GM23248 (cell line): ENCODE measurements at regions not wholly inside any gene's neighbourhood (a gene's known extent, or its start where the extent isn't known, plus 50 kb on each side); places are given as distances from the start of the nearest gene placed in this dataset.

ENCODE experiments used
- DNase-seq: peaks from one replicate; pipeline ENCODE4 v3.0.0-alpha.2; 2015
- H2AFZ ChIP-seq: fragments of 200-600 bp; sonication (generic); 2 replicates; pipeline ENCODE4 v1.6.1; 2016; ENCODE audit warnings: antibody characterized with exemption
- H3F3A ChIP-seq: fragments of 200-600 bp; sonication (generic); 2 replicates; pipeline ENCODE4 v1.6.1; 2016; ENCODE audit warnings: mild to moderate bottlenecking, antibody characterized with exemption, mixed run types; ENCODE audit not compliant: insufficient read depth
- H3K27ac ChIP-seq: fragments of 200-600 bp; sonication (generic); 2 replicates; pipeline ENCODE4 v1.5.1; 2016; ENCODE audit warnings: mild to moderate bottlenecking
- H3K27me3 ChIP-seq: fragments of 200-600 bp; sonication (generic); replicated peaks from 2 replicates; pipeline ENCODE4 v1.6.1; 2016; ENCODE audit warnings: mild to moderate bottlenecking; ENCODE audit not compliant: insufficient read depth
- H3K36me3 ChIP-seq: fragments of 200-600 bp; sonication (generic); 2 replicates; pipeline ENCODE4 v1.6.1; 2016; ENCODE audit warnings: low read depth, mild to moderate bottlenecking
- H3K4me1 ChIP-seq: fragments of 200-600 bp; sonication (generic); 2 replicates; pipeline ENCODE4 v1.6.1; 2016; ENCODE audit warnings: mild to moderate bottlenecking; ENCODE audit not compliant: insufficient read depth
- H3K4me2 ChIP-seq: fragments of 200-600 bp; sonication (generic); one replicate; pipeline ENCODE4 v1.6.1; 2016; ENCODE audit warnings: mild to moderate bottlenecking; ENCODE audit not compliant: unreplicated experiment
- H3K4me3 ChIP-seq: fragments of 200-600 bp; sonication (generic); 2 replicates; pipeline ENCODE4 v1.5.1; 2016; ENCODE audit warnings: mild to moderate bottlenecking
- H3K79me2 ChIP-seq: fragments of 200-600 bp; sonication (generic); 2 replicates; pipeline ENCODE4 v1.6.1; 2016; ENCODE audit warnings: mild to moderate bottlenecking; ENCODE audit not compliant: insufficient read depth
- H3K9ac ChIP-seq: fragments of 200-600 bp; sonication (generic); 2 replicates; pipeline ENCODE4 v1.6.1; 2016; ENCODE audit warnings: mild to moderate bottlenecking
- H3K9me2 ChIP-seq: fragments of 200-600 bp; sonication (generic); 2 replicates; pipeline ENCODE4 v1.6.1; 2016; ENCODE audit warnings: mixed run types, mild to moderate bottlenecking, moderate library complexity; ENCODE audit not compliant: insufficient read depth
- H3K9me3 ChIP-seq: fragments of 200-600 bp; sonication (generic); one replicate; pipeline ENCODE4 v1.6.1; 2017; ENCODE audit warnings: low read depth
- H4K20me1 ChIP-seq: fragments of 200-600 bp; sonication (generic); 2 replicates; pipeline ENCODE4 v1.6.0; 2016; ENCODE audit not compliant: insufficient read depth
- EZH2 ChIP-seq: fragments of 200-600 bp; sonication (generic); IDR thresholded peaks from 2 replicates; pipeline ENCODE4 v1.6.1; 2018; ENCODE audit warnings: antibody characterized with exemption, mild to moderate bottlenecking; ENCODE audit not compliant: insufficient read depth, poor library complexity, severe bottlenecking
- EZH2phosphoT487 ChIP-seq: fragments of 200-600 bp; sonication (generic); IDR thresholded peaks from 2 replicates; pipeline ENCODE4 v1.6.1; 2018; ENCODE audit warnings: antibody characterized with exemption, moderate library complexity, mild to moderate bottlenecking, low read depth; ENCODE audit not compliant: insufficient read depth
- WGBS, 2 experiments: methylation state at CpG; one replicate each; pipeline ENCODE4 v1.1.6; 2015 to 2017; ENCODE audit warnings: low lambda C conversion rate in 2 of 2, low coverage in 1 of 2; ENCODE audit errors: missing lambda C conversion rate in 2 of 2; 5-methylcytosine and 5-hydroxymethylcytosine counted together
- in situ Hi-C: fragments of 300-500 bp; cut with MboI; formaldehyde crosslinking; loops from 2 replicates; pipeline ENCODE4 v1.15.0; 2020

DNA sequence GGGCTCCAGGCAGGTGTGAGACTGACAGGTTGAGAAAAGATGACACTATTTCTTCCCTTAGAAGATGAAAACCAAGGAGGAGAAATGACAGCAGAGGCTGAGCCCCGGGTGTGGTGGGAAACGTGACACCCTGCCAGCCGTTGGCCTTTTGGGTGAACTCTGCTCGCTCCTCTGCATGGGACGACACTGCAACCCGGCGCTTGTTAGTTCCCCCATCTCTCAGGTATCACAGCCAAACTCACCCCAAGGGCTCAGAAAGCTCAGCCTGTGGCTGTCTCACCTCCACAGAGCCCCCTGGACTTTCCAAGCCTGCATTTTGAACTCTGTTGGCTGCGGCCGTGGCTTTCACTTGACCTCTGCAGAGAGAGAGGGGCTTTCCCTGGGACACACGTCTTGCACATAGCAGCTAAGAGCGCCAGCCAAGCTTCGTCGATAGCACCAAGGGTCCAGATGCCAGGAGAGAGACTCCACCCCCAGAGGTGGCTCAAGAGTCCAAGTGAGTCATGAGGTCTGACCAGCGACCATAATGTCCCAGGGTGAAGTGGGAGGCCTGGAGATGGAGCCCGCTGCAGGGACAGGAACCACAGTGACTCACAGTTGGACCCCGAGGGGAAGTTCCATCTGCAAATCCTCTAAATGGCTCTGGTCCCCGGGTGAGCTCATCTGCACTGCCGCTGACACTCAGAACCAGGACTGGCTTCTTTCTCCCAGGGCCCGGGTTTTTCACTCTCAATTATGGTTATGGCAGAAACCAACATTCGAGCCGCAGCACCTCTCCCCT, 301.9 kb downstream of the SOX9 start:
- H3K4me2 ChIP-seq = peak overlapping the region; percentile 30
- H3K9me3 ChIP-seq = no peaks in the 10 kb centered on the region
- in situ Hi-C loops = no loop called here
- no peaks in the 10 kb centered on the region for H3K9me2 ChIP-seq
- no peaks in the 10 kb centered on the region for H3K79me2 ChIP-seq
- 14 to 15% methylated on average over 21 of the region's 21 CpGs for WGBS, 2 experiments
- H3K4me3 ChIP-seq = peak overlapping the region; percentile 39
- no peak for TF ChIP-seq EZH2
- TF ChIP-seq EZH2phosphoT487 = 0 out of 2 replicates have a peak, but pooled peaks have one; percentile 29
- H2AFZ ChIP-seq = 0 out of 2 replicates have a peak overlapping the region, but pooled peaks have one; percentile 29
- no peaks in the 10 kb centered on the region for H4K20me1 ChIP-seq
- 0 out of 2 replicates have a peak, but pooled peaks cover 14% of the 10 kb centered on the region for H3F3A ChIP-seq
- H3K4me1 ChIP-seq = peaks cover 33% of the 10 kb centered on the region
- H3K36me3 ChIP-seq = 0 out of 2 replicates have a peak, but pooled peaks cover under 1% of the 10 kb centered on the region
- peak overlapping the region; percentile 75 for H3K27ac ChIP-seq
- H3K27me3 ChIP-seq = no peaks in the 10 kb centered on the region
- H3K9ac ChIP-seq = peak overlapping the region; percentile 39
- peak; percentile 93 for DNase-seq

DNA sequence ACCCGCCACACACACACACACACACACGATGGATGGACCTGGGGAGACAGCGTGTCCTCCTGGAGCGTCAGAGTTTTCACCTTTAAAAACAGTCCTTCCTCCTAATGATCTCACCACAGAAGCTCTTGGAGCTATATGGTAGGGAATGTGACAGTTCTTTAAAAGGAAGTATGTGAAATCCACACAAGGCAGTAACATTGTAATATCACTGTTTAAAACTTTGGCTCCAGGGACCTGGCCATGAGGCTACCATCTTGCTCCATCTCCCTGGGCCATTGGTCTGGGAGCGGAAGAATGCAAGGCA, 302.4 kb downstream of the SOX9 start:
- WGBS, 2 experiments = 36 to 41% methylated on average over 5 of the region's 5 CpGs
- H4K20me1 ChIP-seq = no peaks in the 10 kb centered on the region
- peaks cover 33% of the 10 kb centered on the region for H3K4me1 ChIP-seq
- no peak for DNase-seq
- H3F3A ChIP-seq = 0 out of 2 replicates have a peak, but pooled peaks cover 14% of the 10 kb centered on the region
- no peaks in the 10 kb centered on the region for H3K27me3 ChIP-seq
- H3K27ac ChIP-seq = peak overlapping the region; percentile 75
- no peaks in the 10 kb centered on the region for H3K36me3 ChIP-seq
- no peaks in the 10 kb centered on the region for H3K9me2 ChIP-seq
- peak overlapping the region; percentile 39; the same call in 1 of the 2 replicates for H3K4me3 ChIP-seq
- no peaks in the 10 kb centered on the region for H3K9me3 ChIP-seq
- H3K79me2 ChIP-seq = no peaks in the 10 kb centered on the region
- H3K4me2 ChIP-seq = peak overlapping the region; percentile 30
- peak overlapping the region; percentile 39; the same call in 1 of the 2 replicates for H3K9ac ChIP-seq
- 0 out of 2 replicates have a peak overlapping the region, but pooled peaks have one; percentile 29 for H2AFZ ChIP-seq
- no peak for TF ChIP-seq EZH2
- no peak for TF ChIP-seq EZH2phosphoT487
- in situ Hi-C loops = no loop called here

DNA sequence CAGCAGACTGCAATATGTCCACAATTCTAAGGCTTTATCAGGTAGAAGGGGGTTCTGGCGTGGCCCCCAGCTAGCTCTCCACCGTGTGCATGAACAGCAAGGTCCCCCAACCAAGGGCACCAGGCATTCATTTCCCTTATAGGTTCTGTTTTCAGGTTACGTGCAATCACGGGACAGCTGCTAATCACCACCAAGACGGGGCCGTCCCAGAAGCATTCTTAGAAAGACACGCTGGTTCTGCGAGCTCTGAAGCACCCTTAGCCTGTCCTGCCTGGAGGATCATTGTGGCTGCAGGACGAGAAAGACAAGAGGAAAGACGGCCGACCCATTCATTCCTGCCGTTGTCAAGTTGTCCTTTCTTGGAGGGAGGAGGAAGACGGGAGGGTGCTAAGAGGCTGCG, 302.9 kb downstream of the SOX9 start:
- TF ChIP-seq EZH2phosphoT487 (no peak), EZH2 (no peak)
- Histone ChIP-seq H4K20me1 (no peaks in the 10 kb centered on the region), H3K36me3 (no peaks in the 10 kb centered on the region), H2AFZ (no peak overlapping the region), H3K9me3 (no peaks in the 10 kb centered on the region), H3K27me3 (no peaks in the 10 kb centered on the region), H3K9me2 (no peaks in the 10 kb centered on the region), H3K4me3 (no peak overlapping the region), H3K27ac (peak overlapping the region; percentile 75; the same call in 1 of the 2 replicates), H3K9ac (no peak overlapping the region), H3K4me2 (no peak overlapping the region), H3K79me2 (no peaks in the 10 kb centered on the region), H3F3A (0 out of 2 replicates have a peak, but pooled peaks cover 14% of the 10 kb centered on the region), H3K4me1 (peaks cover 33% of the 10 kb centered on the region)
- no peak for DNase-seq
- WGBS, 2 experiments = 76 to 77% methylated on average over 14 of the region's 14 CpGs
- in situ Hi-C loops = no loop called here

DNA sequence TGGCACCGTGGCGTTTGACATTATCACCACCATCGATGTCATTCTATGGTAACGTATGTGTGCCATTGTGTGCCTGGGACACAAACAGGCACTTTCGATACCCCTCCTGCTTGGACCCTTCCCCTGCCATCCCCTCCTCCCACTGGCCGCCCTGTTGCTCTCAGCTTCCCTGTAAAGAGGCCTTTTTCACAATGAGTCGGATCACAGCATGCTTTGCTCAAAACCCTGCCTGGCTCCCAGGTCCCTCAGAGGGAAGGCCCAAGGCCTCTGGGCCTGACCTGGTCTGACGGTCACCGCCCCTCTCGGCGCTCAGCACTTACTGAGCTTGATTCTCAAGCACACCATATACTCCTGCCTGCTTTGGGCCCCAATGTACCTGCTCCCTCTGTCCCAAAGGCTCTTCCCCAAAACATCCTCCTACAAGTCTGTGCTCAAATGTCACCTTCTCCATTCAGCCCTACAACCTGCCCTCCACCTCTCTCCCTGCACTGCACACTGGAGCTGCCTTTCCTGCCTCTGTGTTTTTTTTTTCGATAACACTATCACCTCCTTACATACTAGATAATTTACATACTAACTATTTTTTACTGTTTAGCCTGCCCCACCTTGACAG, 303.8 kb downstream of the SOX9 start:
- Histone ChIP-seq H3K9me3 (no peaks in the 10 kb centered on the region), H3K9ac (no peak overlapping the region), H3K27me3 (no peaks in the 10 kb centered on the region), H3F3A (0 out of 2 replicates have a peak, but pooled peaks cover 14% of the 10 kb centered on the region), H3K4me1 (peaks cover 33% of the 10 kb centered on the region), H3K9me2 (no peaks in the 10 kb centered on the region), H3K4me3 (no peak overlapping the region), H3K4me2 (no peak overlapping the region), H2AFZ (no peak overlapping the region), H3K27ac (no peak overlapping the region), H3K36me3 (no peaks in the 10 kb centered on the region), H4K20me1 (no peaks in the 10 kb centered on the region), H3K79me2 (no peaks in the 10 kb centered on the region)
- in situ Hi-C loops = no loop called here
- WGBS, 2 experiments = 90 to 96% methylated on average over 11 to 12 of the region's 12 CpGs
- DNase-seq = no peak
- TF ChIP-seq EZH2phosphoT487 = no peak
- TF ChIP-seq EZH2 = no peak
